AG08395 (cell line): ENCODE measurements at regions not wholly inside any gene's neighbourhood (a gene's known extent, or its start where the extent isn't known, plus 50 kb on each side); places are given as distances from the start of the nearest gene placed in this dataset.

Source experiments
- DNase-seq: peaks from one replicate; pipeline ENCODE4 v3.0.0; 2012; ENCODE audit warnings: mixed read lengths, low spot score

DNA sequence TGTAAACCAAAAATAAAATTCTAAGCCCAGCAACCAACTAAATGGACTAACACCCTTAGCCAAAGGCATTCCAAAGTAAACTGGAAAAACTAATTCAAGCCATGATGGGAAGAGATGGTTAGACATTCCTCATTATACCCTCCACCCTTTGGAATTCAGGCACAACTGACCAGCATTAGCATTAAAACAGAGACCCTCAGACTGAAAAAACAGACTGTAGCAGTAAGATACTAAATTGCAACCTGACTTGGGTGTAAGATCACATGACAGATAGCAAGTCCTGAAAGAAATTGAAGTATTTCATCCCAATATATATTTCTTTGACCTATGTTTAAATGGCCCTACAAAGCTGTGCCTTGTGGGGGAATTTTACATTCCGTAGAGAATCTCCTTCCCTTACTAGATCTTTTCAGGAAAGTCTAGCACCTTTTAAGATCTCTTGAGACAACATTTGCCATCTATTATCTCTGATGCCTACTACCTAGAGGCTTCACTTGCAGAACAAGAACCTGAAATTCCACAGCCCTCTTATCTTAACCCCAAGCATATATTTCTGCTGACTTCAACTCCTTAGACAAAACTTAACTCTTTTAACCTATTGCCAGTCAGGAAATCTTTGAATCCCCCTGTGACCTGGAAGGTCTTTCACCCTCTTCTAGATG lies 750.2 kb upstream of the IGFBP3 start:
- DNase-seq = no peak

DNA sequence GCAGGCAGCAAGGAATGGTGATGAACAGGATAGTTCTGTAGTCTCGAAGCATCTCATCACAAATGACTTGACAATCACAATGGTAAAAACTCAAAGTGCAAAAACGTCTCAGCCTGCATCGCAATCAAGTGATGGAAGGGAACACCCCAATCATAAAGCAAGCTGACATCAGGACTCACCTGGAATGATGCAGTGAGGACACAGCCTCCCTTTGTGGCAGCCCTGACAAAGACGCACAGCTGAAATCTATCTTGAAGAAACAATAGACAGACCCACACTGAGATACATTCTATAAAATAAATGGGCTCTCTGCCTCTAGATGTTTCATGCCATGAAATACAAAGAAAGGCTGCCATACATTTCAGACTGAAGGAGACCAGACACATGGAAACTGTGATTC lies 748.0 kb upstream of the IGFBP3 start:
- DNase-seq = no peak

DNA sequence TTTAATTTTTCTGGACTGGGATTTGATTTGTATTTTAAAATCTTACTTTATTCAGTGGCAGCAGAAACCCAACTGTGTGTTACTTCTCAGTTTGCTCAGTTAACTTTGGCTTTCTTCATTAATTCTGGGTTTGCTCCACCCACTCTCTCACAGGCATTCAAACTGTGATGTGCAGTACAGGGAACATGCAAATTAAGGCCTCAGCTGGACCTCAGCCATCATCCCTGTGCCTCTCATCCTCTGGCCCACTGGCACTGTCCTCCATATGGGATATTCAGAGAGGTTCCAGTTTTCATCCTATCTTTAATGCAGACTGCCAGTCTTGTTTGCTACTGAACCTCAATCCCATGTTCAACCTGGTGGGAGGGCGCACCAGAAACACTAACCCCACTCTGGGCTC lies 743.4 kb upstream of the IGFBP3 start:
- DNase-seq = no peak

DNA sequence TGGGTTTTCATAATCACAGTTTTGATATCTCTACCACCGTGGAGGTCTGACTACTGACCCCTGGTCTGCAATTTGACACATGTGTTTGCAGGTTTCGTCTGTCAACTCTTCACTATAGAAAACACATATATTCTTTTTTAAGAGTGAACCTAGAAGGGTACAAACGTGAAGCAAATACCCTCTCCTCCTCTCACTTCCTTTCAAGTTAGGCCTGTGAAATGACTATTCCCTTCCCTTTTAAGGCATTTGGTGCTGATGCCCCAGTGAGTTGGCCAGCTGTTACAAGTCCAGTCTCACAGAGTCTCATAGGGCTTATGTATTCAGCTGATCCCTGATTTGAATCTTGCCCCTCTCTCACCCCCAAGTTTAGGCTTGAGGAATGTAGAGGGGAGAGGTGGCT lies 742.0 kb upstream of the IGFBP3 start:
- DNase-seq = no peak

DNA sequence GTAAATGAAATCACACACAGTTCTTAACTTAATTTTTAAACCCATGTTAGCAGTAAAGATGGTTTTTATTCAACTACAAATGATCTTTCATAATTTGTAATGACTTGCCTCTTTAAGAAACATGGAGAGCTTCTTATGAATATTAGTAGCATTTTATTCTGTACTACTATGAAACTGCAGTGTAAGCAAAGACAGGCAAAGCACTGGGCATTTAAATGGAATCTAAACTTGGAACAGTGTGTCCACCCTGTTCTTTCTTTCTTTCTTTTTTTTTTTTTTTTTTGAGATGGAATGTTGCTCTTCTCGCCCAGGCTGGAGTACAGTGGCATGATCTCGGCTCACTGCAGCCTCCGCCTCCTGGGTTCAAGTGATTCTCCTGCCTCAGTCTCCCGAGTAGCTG lies 740.4 kb upstream of the IGFBP3 start:
- DNase-seq = no peak

DNA sequence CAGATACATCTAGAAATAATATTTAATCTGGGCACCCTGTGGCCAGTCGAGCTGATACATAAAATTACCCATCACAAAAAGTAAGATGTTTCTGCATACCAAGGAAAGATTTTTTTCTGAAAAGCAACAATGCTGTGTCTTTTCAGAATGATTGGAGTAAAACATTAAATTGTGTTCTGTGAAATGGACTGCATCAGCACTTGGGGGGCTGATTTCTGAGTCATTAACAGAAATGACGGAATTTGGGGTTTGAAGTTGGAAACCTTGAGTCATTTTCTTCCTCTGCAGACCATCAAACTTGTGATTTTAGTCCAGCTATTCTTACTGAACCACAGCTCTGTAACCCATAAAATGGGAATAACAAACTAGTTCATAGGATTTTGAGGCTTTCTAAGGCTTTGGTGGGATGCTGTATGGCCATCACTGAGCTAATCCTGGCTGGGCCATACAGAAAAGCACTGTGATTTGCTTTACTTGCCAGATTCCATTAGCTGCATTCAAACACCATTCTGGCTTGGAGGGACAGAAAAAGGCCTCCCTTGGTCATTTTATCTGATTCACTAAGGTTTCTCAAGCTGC lies 739.4 kb upstream of the IGFBP3 start:
- DNase-seq = peak; percentile 27

DNA sequence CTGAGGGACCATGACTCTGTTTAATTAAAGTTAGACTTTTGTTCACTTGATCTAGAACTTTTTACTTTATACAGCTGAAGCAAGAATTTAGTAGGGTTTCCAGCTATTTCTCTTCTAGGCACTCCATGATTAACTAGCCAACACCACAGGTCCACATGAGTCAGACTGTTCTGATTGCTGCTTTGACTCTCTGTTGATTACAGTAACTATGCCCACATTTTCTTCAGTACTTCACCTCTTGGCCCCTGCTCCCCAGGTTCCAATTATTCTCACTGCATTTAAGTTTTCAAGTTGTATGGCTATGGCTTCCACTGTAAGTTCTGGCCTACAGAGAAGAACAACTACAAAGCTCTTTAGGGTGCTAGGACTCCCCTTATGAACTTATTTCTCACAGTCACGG lies 737.2 kb upstream of the IGFBP3 start:
- DNase-seq = no peak

DNA sequence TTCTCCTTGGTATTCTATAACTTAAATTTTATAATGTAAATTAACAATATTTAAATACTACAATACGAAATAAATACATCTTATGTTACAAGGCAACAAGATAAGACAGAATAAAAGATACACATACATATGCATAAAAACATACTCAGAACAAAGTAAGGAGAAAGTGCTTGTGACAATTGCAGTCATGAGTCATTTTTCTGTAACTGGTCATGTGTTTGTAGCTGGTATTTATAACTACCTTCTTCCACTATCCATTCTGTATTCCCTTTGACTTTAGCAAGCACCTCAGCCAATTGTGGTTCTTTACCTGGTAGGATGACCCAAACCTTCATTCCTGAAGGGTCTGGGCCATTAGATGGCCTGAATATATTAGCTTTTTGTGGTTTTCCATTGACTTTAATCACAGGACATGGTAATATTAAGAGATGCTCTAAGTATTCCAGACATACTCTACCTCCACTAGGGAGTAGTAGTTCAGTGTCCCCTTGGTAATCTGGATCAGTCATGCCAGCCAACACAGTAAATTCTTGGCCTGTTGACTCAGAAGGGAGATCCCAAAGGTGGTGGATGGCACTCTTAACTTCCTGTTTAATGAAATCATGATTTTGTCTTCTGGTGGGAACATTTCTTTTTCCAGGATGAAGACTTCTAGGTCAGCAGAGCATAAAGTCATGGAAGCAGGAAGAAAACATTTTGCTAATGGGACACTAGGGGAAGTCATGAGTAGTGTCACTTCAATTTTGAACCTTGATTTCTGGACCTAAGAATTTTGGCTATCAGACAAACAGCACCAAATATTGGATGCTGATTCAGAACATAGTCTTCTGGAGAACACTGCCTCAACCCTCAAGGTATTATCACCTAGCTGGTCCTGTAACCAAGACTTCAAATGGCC lies 733.7 kb upstream of the IGFBP3 start:
- no peak for DNase-seq

DNA sequence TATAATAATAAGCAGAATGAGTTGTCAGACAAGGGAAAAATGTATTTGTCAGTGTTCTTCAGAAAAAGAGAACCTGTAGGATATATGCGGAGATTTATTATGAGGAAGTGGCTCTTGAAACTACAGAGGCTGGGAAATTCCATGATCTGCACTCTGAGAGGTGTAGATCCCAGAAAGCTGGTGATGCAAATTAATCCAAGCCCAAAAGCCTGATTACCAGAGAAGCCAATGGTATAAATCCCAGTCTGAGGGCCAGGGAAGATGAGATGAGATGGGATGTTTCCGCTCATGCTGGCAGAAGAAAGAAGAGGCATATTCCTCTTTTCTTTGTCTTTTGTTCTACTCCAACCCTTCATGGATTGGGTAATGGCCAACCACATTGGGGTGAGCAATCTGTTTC lies 732.8 kb upstream of the IGFBP3 start:
- DNase-seq = no peak

DNA sequence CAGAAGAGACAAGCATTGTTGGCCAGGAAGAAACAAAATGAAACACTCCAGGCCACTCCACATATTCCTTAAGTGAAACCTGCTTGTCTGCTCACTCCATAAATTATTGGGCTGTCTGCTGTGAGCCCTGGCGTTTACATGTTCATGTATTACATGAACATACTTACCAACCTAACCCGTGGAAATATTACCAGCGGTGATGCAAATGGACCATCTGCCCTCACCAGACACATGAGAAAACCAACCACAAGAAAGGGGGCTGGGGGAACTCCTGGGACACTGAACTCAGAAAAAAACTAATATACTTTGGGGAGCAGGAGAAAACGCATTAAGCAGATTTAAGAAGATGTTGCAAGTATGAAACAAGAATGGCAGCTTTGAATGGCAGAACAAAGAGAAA lies 731.2 kb upstream of the IGFBP3 start:
- no peak for DNase-seq

DNA sequence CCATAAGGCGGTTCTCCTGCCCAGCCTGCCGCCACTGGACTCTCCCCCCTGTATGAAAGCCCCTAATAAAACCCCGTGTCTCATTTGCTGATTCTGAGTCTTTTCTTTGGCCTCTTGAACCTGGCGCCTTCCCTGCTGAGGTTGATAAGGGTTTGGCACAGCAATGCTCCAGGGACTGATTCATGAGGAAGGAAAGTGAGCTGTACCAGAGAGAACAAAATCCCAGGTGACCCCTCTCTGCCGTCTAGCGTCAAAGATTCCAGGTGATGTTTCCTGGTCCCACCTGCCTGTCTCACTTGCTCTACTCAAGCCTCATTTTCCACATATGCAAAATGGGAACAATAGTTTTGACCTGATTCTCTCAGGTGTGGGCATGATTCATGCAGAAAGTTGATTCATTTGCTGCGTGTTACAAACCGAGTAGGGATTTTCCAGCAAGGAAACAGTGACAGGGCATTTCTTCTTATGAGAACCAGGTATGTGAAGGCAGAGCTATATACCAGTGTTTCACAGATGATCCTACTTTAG lies 730.6 kb upstream of the IGFBP3 start:
- no peak for DNase-seq

DNA sequence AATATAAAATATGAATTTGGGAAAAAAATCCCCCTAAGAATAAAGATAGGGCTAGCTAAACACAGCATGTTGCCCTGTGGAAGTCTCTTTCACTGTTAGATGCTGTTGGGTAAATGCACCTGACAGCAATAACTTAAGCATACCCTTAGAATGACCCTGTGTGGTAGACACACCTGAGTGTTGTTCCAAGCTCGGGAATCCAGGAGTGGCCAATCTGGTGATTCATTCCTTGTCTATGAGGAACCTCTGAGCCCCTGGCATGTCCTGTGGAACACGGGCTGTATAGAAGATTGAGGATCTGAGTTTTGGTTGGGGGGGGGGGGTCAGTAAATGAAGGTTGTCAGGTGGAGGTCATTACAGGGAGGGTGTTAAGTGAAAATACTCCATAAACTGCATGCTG lies 730.0 kb upstream of the IGFBP3 start:
- DNase-seq = no peak

DNA sequence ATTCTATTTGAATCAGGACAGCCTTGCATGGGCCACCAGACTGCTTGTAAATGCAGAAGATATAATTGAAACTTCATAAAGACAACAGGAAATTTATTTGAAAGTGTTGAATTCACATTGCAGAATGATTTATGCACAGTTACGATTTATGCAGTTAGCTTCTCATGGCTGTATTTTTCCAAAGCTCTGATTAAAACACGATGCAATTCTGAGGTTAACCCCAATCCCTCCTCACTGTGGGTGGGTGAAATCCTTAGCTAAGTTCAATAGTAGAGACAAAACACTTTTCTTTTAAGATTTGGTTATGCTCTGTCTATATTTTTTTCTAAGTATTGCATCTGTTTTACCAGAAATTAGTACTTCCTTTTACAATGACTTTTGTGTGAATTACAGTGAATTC lies 728.8 kb upstream of the IGFBP3 start:
- DNase-seq = no peak

DNA sequence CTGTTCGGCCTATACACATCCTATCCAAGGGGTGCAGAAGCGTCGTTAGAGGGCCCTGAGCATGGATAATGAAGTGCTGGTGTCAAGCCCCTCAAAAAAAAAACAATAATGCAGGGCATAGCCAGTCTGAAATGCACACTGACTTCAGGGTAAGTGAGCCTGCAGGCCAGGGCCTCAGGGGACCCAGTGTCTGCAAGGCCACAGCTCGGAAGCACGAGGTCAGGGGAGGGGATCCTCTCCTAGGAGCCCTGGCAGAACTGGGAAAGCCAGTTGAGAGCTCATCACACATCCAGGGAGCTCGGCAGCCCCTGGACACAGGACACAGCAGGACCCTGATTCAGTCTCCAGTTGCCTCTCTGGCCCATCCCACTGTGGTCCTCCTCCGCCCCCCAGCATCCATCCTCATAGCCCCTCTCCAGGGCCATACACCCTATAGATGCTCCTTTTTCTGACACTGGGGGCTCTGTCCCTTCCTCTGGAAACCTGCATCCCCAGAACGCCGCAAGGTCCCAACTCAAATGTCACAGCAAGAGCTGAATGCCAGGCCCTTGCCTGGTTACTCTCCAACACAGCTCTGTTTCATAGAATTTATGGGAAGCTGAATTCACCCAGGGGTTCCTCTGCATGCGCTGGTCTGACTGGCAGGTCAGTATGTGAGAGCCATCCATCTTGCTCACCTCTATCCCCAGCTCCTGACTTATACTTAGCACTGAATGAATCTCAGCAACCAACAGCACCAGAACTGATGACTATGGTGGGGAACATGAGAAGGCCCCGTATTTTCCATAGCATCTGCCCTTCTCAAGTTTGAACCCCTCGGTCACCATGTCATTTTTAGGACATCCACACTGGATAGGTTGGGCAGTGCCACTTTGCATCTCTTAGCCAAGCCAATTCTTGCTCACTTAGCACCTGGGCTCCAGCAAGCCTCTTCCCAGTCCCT lies 717.0 kb upstream of the IGFBP3 start:
- no peak for DNase-seq

DNA sequence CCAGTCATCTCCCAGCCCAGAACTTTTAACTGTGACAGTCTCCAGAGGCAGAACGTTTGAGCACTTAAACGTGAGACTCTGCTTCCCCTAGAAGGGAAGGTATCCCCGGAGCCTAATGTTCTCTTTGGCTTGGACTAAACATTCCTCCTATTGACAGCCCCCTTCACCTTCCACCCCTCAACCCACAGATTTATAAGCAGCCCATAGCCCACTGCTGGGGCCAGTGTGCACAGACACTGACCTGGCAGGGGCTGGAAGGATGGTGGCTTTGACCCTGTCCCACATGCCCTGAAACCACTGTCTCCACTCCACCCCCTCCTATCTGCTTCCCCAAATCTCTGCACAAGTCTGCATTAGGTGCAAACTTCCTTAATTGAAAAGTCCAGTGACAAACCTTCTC lies 715.0 kb upstream of the IGFBP3 start:
- DNase-seq = no peak

DNA sequence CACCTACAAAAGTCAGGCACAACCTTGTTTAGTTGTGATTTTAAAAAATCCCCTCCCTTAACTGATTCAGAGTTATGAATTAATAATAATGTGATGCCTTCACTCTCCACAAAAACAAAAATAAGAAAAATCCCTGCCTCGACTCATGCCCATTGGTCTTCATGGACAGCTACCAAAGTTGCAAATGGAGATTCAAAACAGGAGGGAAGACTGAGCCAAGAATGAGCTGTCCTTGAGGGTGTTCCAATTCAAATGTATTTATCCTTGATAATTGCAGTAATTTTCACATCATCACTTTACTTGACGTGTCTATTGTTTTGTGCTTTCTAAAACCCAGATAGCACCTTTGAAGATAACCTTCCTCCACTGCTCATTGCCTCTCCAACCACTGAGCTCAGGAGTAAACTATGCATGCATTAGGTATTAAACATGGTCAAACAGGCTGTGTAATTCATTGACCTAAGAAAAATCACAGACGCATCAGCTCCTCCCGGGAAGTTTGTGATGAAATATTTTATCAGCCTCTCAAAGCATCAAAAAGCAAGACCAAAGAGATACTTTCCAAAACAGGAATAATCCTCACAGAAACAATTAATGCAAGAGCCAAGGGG lies 712.7 kb upstream of the IGFBP3 start:
- DNase-seq = no peak

DNA sequence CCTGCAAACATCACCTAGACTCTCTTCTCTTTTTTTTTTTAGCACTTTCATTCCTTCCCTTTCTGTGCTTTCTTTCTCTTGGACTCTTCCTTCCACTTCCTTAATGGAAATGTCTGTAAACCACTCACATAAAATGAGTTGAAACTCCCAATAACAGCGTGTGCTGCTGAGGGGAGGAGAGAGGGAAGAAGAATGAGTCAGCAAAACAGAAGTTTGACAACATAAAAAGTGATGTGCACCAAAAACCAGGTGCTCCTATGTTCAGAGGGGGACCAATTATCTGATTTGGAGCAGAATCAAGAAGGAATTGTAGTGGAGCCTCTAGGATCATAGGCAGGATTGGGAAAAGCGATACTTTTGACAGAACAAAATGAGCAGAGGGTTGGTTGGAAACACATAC lies 712.1 kb upstream of the IGFBP3 start:
- no peak for DNase-seq

DNA sequence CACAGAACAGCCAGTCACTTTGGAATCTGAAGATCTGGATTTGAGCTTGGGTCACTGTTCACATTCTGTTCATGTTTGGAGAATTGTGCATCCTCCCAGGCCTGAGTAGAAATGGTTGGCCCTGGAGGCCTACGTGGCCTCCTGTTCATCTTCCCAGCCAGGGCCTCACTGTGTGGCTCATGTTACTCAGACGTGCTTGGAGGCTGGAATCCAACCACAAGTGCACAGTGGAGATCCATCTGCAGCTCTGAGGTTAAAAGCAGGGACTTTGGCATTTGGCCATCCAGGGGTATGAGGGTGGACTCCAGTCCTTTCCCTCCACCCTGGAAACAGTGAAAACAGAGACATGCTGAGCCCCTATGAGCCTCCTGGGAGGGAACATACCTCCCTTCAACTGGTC lies 709.0 kb upstream of the IGFBP3 start:
- no peak for DNase-seq

DNA sequence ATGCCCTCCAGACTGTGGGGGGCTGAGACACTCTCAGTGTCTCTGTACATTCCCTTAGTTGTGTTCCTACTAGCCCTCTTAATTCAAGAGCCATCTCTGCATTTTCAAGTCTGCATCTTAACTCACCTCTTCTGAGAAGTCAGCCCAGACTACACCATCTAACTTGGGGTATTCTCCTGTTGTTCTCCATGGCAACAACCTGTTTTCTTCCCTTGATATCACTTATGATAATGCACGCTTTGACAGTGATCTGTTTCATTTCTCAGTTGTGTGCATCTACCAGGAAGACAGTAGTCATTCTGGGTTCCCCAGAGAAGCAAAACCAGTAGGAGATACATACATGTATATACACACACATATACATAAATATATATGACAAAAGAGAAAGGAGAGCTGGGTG lies 707.3 kb upstream of the IGFBP3 start:
- no peak for DNase-seq

DNA sequence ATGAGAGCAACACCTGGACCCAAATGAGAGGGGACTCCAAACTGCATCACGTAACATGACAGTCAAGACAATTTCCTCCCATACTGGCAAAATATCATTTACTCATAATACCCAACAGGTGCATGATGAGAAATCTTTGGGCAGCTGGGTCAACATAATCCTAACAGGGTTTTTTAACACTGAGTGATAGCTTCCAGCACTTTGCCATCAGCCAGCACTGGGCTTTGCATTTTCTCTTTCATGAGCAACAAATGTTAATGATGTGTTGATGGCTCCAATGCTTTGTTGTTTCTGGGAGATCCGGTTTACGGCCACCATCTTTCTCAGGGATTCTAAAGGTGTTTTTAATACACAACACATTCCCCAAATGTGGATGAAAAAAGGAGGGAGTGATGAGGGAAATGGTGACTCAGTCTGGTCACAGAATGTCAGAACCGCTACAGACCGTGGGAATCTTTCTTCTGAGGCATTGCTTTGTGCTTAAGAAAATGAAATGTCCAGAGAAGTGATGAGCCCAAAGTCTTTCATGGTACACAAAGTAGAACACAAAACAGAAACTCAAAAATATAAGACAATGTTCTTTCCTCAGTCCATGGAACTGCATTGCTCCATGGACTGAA lies 705.7 kb upstream of the IGFBP3 start:
- peak; percentile 67 for DNase-seq

DNA sequence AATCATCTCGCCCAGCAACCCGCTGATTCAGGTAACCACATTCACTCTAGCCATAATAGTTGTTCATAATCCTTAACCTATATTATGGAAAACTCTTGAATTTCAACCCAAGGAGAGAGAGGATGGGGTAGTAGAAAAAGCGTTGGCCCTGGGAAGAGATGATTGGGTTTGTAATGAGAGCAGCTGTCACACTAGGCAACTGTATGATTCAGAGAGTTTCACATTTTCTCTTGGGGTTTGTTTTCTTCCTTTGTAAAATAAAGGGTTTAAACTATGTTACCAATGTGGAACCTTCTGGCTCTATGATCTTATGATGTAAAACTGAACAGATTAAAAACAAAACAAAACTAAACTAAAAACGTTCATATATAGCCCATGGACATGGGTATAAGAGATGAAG lies 705.2 kb upstream of the IGFBP3 start:
- no peak for DNase-seq
